ENCODE measurements at regions not wholly inside any gene's neighbourhood (a gene's known extent, or its start where the extent isn't known, plus 50 kb on each side); places are given as distances from the start of the nearest gene placed in this dataset.
"Not testable (repeated sequence)": the region's sequence is repeated elsewhere in the genome, so short reads cannot be mapped to it uniquely, and the experiment has no call there.

- no peak for TF ChIP-seq CTCF (IDR thresholded peaks at IDR 0.05)
- no peaks in the 10 kb centered on the region for H3K4me1 Mint-ChIP-seq (ENCODE audit: low read depth)
- DNase-seq: no peak
- H3K4me3 Mint-ChIP-seq: no peak overlapping the region
- no peak overlapping the region for H3K27ac Mint-ChIP-seq
- no peaks in the 10 kb centered on the region for H3K27me3 Mint-ChIP-seq (ENCODE audit: insufficient read depth)
- peaks cover 6% of the 10 kb centered on the region; the same call in 1 of the 2 replicates for H3K36me3 Mint-ChIP-seq (ENCODE audit: low read depth)
- peaks cover 39% of the 10 kb centered on the region for H3K9me3 Mint-ChIP-seq
Measured at GRCh38 chr11:98732947-98733346, 287.8 kb upstream of the CNTN5 start.

- not testable (repeated sequence) for H3K4me1 Mint-ChIP-seq (ENCODE audit: low read depth); H3K27me3 Mint-ChIP-seq (ENCODE audit: insufficient read depth); H3K27ac Mint-ChIP-seq; DNase-seq; H3K36me3 Mint-ChIP-seq (ENCODE audit: low read depth); H3K4me3 Mint-ChIP-seq
- peaks cover 39% of the 10 kb centered on the region for H3K9me3 Mint-ChIP-seq
Measured at GRCh38 chr11:98733378-98733777, 287.4 kb upstream of the CNTN5 start.

GRCh38 chr11:98734686-98735085 is 286.1 kb upstream of the CNTN5 start:
- Mint-ChIP-seq H3K4me1 (ENCODE audit: low read depth) (no peaks in the 10 kb centered on the region), H3K27me3 (ENCODE audit: insufficient read depth) (no peaks in the 10 kb centered on the region), H3K9me3 (peaks cover 39% of the 10 kb centered on the region), H3K4me3 (no peak overlapping the region), H3K36me3 (ENCODE audit: low read depth) (peaks cover 6% of the 10 kb centered on the region; the same call in 1 of the 2 replicates), H3K27ac (no peak overlapping the region)
- DNase-seq: no peak
- TF ChIP-seq CTCF (IDR thresholded peaks at IDR 0.05): no peak

GRCh38 chr11:98736833-98737232 is 283.9 kb upstream of the CNTN5 start:
- DNase-seq: no peak
- no peaks in the 10 kb centered on the region for H3K4me1 Mint-ChIP-seq (ENCODE audit: low read depth)
- no peak for TF ChIP-seq CTCF (IDR thresholded peaks at IDR 0.05)
- H3K27ac Mint-ChIP-seq: no peak overlapping the region
- peaks cover 6% of the 10 kb centered on the region; the same call in 1 of the 2 replicates for H3K36me3 Mint-ChIP-seq (ENCODE audit: low read depth)
- no peaks in the 10 kb centered on the region for H3K27me3 Mint-ChIP-seq (ENCODE audit: insufficient read depth)
- H3K4me3 Mint-ChIP-seq: no peak overlapping the region
- peaks cover 40% of the 10 kb centered on the region for H3K9me3 Mint-ChIP-seq

- no peaks in the 10 kb centered on the region; the same call in 1 of the 2 replicates for H3K36me3 Mint-ChIP-seq (ENCODE audit: low read depth)
- DNase-seq: no peak
- H3K4me1 Mint-ChIP-seq (ENCODE audit: low read depth): no peaks in the 10 kb centered on the region
- TF ChIP-seq CTCF (IDR thresholded peaks at IDR 0.05): no peak
- H3K4me3 Mint-ChIP-seq: no peak overlapping the region
- H3K27ac Mint-ChIP-seq: no peak overlapping the region
- no peaks in the 10 kb centered on the region for H3K27me3 Mint-ChIP-seq (ENCODE audit: insufficient read depth)
- peaks cover 35% of the 10 kb centered on the region for H3K9me3 Mint-ChIP-seq
Measured at GRCh38 chr11:98740321-98740720, 280.4 kb upstream of the CNTN5 start.

- DNase-seq; H3K27me3 Mint-ChIP-seq (ENCODE audit: insufficient read depth); H3K27ac Mint-ChIP-seq; H3K36me3 Mint-ChIP-seq (ENCODE audit: low read depth); H3K4me1 Mint-ChIP-seq (ENCODE audit: low read depth); H3K4me3 Mint-ChIP-seq: not testable (repeated sequence)
- peaks cover 43% of the 10 kb centered on the region for H3K9me3 Mint-ChIP-seq
Measured at GRCh38 chr11:98763446-98763845, 257.3 kb upstream of the CNTN5 start.

GRCh38 chr11:98766903-98767302 is 253.8 kb upstream of the CNTN5 start:
- Mint-ChIP-seq H3K4me3 (no peak overlapping the region), H3K36me3 (ENCODE audit: low read depth) (no peaks in the 10 kb centered on the region), H3K27ac (no peak overlapping the region), H3K9me3 (peaks cover 34% of the 10 kb centered on the region), H3K4me1 (ENCODE audit: low read depth) (no peaks in the 10 kb centered on the region), H3K27me3 (ENCODE audit: insufficient read depth) (no peaks in the 10 kb centered on the region)
- DNase-seq: no peak
- no peak for TF ChIP-seq CTCF (IDR thresholded peaks at IDR 0.05)

- H3K4me1 Mint-ChIP-seq (ENCODE audit: low read depth); H3K36me3 Mint-ChIP-seq (ENCODE audit: low read depth); H3K27ac Mint-ChIP-seq; H3K27me3 Mint-ChIP-seq (ENCODE audit: insufficient read depth); DNase-seq; H3K4me3 Mint-ChIP-seq: not testable (repeated sequence)
- peaks cover 26% of the 10 kb centered on the region for H3K9me3 Mint-ChIP-seq
Measured at GRCh38 chr11:98770046-98770445, 250.7 kb upstream of the CNTN5 start.
